ENCODE measurements at regions not wholly inside any gene's neighbourhood (a gene's known extent, or its start where the extent isn't known, plus 50 kb on each side); places are given as distances from the start of the nearest gene placed in this dataset.

DNA sequence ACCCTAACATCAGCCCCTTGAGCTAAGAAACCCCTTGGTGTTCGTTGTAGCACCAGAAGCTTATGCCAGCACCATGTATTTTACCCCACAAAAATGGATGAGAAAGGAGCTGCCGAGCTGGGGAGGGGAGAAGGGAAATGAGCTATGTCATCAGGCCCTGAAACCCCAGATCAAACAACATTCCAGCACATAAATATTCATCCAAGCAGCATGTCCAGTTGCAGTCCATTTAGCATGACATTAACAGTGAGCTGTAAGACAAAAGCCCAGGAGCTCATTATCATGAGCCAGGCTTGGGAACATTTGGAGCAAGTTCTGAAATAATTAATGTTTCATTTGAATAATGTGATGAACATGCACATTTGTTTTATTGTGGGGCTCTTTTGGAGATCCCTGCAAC lies 630.1 kb upstream of the TMEM132C start:
- DNase-seq, result no peak

DNA sequence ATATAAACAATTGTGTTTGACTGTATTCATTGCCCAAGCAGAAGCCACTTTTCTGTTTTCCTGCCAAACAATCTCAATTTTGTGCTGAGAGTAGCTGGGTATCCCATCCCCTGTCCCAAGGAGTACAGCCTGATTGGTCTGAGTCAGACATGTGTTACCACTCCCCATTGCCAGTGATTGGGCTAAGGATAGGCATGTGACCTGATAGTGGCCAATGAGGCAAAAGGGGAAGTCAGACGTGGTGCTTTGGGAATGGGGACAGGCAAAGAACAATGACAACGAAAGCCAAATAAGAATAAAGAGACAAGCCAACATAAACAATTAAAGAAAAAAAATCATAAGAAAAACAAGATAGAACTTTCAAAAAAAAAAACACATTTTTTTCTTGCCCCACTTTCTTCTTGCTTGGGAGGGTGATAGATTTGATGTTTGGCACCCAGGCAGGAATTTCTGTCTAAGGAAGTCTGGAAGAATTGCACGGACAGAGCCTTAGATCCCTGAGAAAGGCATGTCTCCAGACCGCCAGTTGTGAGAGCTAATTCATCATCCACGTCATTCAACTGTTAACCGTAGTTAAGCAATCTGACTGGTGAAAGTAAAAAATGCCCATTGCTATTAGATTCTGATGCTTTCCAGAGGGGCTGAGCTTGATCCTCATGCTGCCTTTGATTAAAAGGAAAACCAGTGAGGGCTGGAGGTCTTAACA lies 626.6 kb upstream of the TMEM132C start:
- no peak for DNase-seq

DNA sequence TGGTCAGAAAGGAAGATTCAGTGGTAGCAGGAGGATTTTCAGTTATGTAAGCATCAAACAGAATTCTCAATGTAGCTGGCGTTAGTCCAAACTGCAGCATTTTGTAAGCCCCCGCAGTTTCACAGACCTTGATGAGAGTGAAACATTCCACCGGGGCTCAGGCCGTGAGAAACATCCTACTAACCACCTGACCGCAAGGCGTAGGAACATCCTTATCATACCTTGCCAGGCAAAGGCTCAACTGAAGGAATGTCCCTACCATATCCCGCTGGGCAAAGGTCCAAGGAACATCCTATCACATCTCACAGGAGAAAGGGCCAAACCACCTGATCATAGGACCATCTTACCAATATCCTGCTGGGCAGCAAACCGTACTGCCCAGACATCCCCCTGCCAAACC lies 624.8 kb upstream of the TMEM132C start:
- DNase-seq, result no peak

DNA sequence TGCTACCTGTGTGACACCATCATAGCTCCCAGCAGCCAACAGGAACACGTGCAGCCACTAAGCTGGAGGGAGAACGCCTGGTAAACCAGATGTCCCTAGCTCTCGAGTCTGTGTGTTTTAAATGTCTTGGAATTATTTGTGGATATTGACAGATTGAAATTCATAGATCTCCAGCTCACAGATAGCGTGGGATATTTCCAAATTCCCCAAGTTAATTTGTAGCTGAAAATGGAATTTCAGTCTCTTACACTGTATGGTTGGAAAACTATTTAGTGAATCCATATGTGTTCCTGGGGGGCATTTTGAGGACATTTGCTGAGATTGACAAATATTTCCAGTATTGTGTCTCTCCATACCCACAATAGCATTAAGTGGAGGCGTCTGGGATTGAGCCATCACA lies 618.6 kb upstream of the TMEM132C start:
- DNase-seq, result no peak

DNA sequence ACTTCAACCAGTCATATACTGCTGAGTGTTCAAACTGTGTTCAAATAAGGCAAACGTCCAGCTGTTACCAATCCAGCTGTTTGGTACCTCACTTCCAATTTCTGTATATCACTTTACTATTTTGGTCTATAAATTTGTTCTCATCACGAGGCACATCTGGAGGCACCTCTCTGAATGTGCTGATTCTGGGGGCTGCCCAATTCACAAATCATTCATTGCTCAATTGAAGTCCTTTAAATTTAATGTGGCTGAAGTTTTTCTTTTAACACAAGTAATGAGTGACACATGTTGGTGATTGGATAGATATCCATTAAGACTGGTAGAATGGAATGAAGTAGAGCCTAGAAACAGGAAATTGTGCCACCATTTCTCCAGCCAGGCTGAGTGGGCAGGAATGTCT lies 617.0 kb upstream of the TMEM132C start:
- DNase-seq, result no peak

DNA sequence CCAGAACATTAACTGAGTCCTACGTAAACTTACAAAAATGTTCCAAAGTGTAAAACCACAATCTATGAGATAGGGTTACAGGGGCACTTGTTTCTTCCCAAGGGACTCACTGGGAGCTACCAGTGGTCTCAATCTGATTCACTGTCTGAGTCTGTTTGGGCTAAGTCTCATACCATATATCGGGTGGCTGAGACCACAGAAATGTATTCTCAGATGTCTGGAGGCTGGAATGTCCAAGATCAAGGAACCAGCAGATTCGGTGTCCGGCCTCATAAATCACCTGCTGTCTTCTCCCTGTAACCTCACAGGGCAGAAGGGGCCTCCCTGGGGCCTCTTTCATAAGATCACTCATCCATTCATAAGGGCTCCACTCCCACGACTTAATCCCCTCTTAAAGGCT lies 616.3 kb upstream of the TMEM132C start:
- DNase-seq, result no peak

DNA sequence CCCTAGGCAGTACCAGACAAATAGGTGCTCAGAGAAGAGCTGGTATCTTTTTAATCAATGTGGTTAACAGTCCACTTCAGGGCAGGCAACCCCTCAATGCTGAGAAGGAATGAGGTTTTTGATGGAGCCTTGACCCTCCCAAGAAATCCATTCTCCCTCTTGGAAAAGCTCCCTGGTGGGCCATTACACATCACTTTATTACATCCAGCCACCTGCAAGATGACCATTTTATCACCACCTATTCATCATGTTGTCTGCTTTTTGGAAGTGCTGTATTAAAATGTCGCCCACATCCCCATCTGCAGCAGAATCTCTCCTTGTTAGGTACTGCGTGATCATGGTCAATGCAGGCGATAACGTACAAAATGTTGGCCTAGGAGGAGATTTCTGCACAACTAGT lies 614.7 kb upstream of the TMEM132C start:
- no peak for DNase-seq

DNA sequence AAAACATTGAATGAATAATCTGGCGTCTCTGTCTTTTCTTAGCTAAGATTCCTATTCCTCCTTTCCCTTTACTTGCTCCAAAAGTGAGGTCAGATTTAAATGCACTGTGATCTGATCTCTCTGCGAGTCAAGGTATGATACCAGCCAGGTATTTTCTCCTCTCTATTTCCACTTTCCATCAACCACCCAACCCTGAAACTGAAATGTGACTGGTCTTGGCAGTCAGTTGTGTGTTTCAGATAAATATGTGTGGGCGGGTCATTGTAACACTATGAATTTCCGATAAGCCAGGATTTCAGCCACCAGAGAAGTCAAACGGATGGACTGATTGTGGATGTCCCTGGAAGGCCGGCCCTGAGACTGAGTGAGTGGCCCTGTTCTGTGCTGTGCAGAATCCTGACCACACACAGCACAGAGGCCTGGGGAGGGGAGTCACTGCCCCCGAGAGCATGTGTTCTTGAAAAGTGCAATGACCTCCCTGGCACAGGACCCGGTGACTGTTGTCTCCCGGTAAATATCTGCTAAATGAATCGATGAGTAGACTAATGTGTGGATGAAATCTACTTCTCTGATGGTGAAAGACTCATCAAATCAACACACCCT lies 612.5 kb upstream of the TMEM132C start:
- DNase-seq, result no peak

DNA sequence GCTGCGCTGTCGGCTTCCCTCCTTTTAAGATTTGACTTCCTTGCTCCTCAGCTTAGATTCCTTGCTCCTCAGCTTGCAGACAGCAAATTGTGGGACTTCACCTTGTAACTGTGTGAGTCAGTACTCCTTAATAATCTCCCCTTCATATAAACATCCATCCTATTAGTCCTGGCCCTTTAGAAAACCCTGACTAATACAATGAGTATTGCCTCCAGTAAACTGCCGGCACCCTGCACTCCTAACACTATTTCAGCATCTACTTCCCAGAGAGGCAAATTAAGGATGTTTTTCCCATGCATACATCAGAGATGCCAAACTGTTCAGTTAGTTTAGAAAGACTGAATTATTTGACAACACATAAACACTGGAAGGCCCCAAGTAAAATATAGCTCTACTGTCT lies 611.3 kb upstream of the TMEM132C start:
- DNase-seq, result no peak

DNA sequence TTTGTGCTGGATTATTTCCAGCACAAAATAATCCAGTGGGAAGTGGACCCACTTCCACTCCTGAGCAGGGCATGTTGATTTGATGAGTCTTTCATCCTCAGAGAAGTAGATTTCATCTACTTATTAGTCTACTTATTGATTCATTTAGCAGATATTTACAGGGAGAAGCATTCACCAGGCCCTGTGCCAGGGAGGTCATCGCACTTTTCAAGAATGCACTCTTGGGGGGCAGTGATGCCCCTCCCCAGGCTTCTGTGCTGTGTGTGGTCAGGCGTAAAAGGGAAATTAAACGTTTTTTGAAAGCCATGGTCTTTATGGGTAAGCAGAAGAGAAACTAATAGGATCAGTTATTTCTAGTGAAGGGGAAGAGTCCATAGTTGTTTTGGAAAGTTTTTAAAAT lies 610.7 kb upstream of the TMEM132C start:
- DNase-seq, result no peak

DNA sequence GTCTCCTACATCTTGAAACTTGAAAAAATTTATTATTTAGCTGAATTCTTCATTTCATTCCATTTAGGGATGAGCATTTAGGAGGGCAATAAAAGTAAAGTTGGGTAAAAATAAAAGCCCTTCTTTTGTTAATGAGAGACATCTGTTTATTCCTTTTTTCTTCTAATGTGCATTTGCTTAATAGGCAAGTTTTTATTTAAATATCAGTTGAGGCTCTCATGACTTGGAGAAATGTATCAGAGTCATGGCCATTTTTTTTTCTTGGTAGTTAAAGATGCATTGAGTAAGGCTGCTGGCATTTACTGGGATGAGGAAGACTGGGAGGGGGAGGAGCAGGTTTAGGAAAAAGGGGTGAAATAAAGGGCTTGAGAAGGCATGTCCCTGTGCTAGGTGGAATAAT lies 609.9 kb upstream of the TMEM132C start:
- DNase-seq, result no peak

DNA sequence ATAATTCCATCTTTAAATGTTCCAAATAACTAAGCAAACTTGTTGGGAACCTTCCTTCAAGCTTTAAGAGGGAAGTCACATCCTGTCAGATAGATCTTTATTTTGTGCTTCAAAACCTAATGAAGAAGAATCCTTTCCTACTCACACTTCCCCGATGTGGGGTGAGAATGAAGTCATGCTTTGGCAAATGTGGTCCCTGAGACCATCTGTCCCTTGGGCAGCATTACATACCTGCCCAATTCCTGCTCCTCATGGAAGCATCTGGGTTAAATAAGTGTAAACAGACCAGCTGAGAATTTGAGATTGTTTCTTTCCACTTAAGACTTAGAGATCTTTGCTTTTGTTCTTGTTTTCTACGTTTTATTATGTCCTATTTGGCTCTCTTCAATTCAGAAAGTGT lies 606.0 kb upstream of the TMEM132C start:
- no peak for DNase-seq

DNA sequence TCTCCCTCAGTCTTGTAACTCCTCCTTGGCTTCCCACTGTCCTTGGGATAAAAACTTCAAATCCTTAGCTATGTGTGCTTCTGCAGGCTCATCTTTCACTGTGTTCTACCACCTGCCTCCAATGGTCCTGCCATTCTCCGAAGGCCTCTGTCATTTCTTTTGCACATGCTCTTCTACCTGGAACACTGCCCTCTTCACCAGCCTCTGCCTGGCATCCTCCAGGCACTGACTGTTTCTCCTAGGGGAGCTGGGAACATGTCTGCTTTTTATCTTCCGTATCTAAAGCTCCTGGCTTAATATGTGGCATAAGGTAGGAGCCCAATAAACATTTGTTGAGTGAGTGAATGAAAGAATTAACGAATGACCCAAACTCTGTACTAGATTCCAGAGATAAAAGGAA lies 603.3 kb upstream of the TMEM132C start:
- no peak for DNase-seq

DNA sequence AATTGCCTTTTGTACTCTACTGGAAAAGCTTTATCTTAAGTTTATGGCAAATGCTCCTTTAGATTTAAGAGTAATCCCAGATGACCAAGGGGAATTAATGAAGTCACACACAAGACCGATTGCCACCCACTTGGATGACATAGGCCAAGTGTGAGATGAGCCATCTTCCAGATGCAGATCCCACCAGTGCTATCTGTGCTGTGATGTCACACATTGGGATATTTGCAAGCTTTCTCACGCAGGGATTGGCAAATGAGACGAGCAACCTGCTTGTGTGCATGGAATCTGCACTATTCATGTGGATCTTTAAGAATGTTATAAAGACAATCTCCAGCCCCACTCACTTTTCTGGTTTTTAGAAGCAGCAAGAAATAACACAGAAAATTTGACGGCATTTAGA lies 602.1 kb upstream of the TMEM132C start:
- no peak for DNase-seq

DNA sequence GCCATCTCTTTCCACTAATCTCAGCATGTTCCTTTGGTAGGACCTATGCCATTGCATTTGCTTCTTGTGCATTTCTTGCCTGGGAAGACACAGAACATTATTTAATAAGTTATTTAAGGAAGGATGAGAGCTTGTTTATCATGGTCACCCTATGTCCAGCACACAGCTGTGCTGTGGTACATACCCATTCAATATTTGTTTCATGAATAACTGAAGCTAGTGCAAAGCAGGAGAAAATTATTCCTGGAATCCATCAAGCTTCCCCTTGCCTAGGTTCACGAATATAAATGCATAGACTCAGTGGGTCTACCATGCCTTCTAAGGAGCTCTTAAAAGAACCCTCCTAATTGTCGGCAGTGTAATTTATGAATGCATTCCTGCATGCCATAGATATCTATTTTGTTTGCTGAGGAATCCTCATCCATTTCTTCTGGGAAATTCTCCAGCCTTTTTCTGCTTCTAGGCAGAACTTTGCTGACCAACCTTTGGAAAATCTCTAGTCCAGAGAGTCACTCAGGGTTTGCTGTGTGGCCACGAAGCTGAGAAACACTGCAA lies 599.8 kb upstream of the TMEM132C start:
- no peak for DNase-seq

DNA sequence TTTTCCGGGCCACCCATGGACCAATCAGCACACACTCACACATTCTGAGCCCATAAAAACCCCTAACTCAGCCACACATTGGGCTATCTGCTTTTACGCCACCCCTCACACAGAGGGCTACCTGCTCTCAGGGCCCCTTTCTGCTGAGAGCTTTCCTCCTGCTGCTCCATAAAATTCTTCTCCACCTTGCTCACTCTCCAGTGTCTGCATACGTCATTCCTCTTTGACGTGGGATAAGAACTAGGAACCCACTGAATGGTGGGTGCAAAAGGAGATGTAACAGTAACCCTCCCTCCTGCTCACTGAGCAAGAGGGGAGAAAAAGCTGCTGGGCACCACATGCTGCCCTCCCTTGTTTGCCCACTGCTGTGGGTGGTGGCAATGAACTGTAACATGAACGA lies 596.7 kb upstream of the TMEM132C start:
- DNase-seq, result no peak

DNA sequence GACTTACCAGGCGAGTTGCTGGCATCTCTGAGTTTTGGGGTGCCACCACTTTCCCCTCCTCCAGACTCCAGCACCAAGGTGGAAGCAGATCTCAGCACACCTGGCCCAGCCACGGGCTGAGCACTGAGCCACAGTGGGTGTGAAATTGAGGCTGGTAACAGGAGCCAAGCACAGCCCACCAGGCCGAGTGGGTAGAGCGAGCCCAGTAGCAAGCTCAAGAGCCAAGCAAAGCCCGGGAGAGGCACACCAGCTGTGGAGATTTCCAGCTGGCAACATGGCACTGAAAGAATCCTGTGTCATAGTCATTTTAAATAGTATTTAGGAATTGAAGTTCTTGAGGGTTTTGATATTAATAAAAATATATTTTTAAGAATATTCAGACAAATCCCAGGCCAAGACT lies 596.2 kb upstream of the TMEM132C start:
- no peak for DNase-seq

DNA sequence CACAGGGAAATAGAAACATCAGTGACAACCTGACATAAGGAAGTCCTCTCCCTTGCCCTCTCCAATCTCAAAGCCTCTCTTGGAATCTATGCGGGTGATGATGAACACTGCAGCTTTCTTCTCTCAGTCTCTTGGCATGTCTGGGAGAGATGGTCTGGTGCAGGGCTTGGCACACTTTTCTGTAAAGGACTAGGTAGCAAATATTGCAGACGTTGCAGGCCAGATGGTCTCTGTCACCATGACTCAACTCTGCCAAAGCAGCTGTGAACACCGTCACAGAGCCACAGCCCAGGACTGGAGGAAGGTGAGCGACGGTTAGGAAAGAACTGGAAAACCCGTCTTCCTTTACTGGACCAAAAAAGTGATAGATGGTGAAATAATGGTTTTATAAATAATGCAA lies 591.0 kb upstream of the TMEM132C start:
- DNase-seq, result no peak

DNA sequence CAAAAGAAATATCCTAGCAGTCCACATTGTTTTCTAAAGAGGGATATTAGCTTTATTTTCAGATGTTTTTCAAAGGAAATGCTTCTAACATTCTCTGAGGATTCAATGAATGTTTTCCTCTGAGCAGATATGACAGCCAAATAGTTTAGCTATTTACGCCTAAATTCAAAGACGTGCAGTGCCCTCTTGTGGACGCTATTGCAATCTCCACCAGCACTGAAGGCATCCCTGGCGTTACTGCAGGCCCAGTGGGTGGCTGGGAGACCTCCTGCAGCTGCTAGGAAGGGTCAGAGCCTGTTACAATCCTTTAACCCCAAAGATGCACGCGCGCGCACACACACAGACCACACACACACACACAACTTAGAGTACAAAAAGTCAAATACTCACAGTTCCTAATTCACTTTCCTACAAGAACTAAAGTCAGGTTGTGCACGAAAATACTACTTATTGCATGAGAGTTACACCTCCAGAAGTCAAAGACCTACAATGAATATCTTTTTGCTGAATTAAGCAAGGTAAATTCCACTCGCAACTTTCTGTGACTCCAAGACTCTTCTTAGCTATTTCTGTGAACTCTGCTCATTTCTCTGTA lies 589.3 kb upstream of the TMEM132C start:
- peak; percentile 58 to 72 for DNase-seq

DNA sequence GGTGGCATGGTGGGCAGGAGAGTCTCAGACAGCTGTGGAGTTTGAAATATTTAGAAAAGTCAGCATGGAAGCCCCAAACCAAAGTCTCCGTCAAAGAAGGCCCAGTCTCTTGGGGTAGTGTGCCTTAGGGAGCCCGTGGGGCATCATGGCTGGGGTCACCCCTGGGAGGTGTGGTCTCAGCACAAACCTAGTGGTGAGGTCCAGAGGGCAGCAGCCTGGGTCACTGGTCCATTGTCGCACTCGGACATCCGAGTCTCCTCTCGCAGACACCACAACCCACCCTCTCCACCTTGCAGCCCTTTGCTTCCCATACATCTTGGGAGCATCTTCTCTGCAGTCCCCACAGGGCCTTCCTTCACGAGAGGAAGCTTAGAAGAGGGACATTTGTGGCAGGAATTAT lies 588.0 kb upstream of the TMEM132C start:
- DNase-seq, result no peak

DNA sequence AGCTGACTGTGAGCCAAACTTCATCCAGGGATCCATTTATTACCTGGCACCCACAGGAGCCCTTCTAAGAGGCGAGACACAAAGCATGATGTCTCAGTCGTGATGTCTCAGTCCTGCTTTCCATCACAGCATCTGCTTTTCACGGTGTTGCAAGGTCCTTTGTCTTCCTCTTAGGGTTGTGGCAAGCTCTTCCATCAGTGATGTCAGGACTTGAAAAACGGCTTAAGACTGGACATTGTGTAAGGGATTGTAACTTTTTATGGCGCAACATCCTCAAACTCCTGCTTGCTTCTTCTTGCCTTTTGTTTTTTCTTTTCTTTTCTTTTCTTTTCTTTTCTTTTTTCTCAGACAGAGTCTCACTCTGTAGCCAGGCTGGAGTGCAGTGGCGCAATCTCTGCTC lies 586.5 kb upstream of the TMEM132C start:
- DNase-seq, result no peak

DNA sequence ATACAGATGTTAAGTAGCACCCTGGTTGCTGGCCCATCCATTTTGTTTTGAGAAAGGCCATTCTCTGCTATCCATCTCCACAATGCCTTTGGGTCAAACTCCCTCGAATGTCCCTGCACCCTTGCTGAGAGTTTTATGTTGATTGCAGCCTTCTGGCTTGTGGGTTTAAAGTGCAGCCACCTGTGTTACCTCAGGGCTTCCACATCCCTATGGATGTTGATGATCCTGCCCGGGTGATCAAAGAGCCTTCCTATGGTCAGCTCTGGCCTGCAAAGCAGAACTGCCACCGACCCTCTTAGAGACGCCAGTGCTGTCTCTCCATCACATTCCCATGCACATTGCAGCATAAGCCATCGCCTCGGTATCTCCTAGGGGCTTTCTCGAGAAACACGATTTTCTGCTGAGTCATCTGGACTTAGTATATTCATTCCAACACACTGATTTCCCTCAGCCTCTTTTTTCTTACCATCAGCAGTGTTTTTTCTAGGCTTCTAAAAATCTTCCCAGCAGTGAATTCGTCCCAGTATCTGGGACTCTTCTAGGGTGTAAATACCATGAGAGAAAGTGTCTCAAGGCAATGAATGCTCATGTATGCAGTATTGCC lies 585.7 kb upstream of the TMEM132C start:
- DNase-seq, result no peak

DNA sequence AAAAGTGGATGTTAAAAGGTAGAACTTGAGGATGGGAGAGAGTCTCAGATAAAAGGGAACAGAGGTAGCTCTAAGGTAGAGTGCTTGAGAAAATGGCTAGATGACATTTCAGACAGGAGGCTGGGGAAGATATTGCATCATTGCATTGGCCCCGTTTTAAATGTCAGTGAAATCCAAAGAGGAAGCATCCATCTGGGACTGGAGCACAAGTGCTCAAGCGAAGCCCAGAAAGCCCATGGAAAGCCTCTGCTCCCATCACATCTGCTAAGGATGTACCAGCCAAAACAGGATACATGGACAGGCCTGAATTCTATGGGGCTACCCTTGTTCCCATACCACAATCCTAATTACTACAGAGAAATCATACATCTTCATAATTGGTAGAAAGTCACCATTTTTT lies 581.5 kb upstream of the TMEM132C start:
- no peak for DNase-seq

DNA sequence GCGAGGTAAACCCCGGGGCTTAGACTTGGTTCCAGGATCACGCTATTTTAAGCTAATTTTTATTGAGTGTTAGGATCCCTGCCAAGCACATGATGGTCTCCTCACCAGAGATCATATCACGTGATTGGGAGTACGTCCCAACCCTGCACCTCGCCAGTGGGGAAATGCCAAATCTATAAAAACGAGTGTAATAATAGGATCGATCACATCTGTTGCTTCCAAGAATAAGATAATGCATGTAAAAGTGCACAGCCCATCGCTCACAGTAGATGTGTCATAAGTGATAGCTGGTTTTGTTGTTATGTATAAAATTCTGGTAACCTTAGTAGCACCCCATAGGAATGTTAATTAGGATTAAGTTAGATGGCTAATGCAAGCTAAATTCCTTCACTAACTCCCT lies 581.0 kb upstream of the TMEM132C start:
- DNase-seq, result no peak
